ENCODE measurements at regions not wholly inside any gene's neighbourhood (a gene's known extent, or its start where the extent isn't known, plus 50 kb on each side); places are given as distances from the start of the nearest gene placed in this dataset.

GRCh38 chrX:39309721-39310152 is 508.5 kb downstream of the MID1IP1 start:
- Histone ChIP-seq H3K14ac (ENCODE audit: insufficient read depth, low read length) (no peak overlapping the region), H4K8ac (replicated peaks; ENCODE audit: insufficient read length, low read depth, low read length) (no peak overlapping the region), H2BK120ac (ENCODE audit: low read depth, low read length, poor library complexity, severe bottlenecking) (no peak overlapping the region), H2AFZ (ENCODE audit: low read length) (no peak overlapping the region), H3K4ac (ENCODE audit: low read depth, low read length) (no peak overlapping the region), H4K5ac (ENCODE audit: insufficient read length, low read depth, low read length) (no peak overlapping the region), H3K27ac (ENCODE audit: insufficient read length, low read depth, low read length) (no peak overlapping the region), H2AK5ac (ENCODE audit: insufficient read length, low read length) (no peak overlapping the region), H4K91ac (ENCODE audit: insufficient read length, low read depth, low read length) (no peak overlapping the region), H3K23me2 (ENCODE audit: insufficient read length, low read depth, low read length, poor library complexity, severe bottlenecking) (no peaks in the 10 kb centered on the region), H2BK5ac (ENCODE audit: insufficient read length, low read length) (no peak overlapping the region), H3K56ac (ENCODE audit: insufficient read length, low read depth, low read length) (no peak overlapping the region), H2BK15ac (ENCODE audit: low read depth, low read length) (no peak overlapping the region), H3K27me3 (ENCODE audit: insufficient read depth, low read length) (no peaks in the 10 kb centered on the region), H3K18ac (ENCODE audit: insufficient read length, low read depth, low read length) (no peak overlapping the region), H2BK12ac (ENCODE audit: insufficient read length, low read depth, low read length) (no peak overlapping the region), H3K23ac (ENCODE audit: insufficient read length, low read depth, low read length) (no peak overlapping the region), H4K20me1 (ENCODE audit: control insufficient read depth, insufficient read depth, insufficient read length) (no peaks in the 10 kb centered on the region), H3K9me3 (ENCODE audit: control insufficient read depth, low read depth, low read length) (peaks cover 3% of the 10 kb centered on the region), H3K79me1 (ENCODE audit: insufficient read depth, low read depth, low read length, poor library complexity, severe bottlenecking) (no peaks in the 10 kb centered on the region), H3K4me1 (ENCODE audit: insufficient read depth, low read length) (no peaks in the 10 kb centered on the region), H3K4me2 (ENCODE audit: insufficient read depth, insufficient read length, low read length) (no peak overlapping the region), H3K79me2 (ENCODE audit: insufficient read depth, low read length) (0 out of 2 replicates have a peak, but pooled peaks cover 2% of the 10 kb centered on the region), H2BK20ac (ENCODE audit: low read depth, low read length, poor library complexity, severe bottlenecking) (no peak overlapping the region), H3K9ac (ENCODE audit: extremely low read depth, insufficient read length, low read length) (no peak overlapping the region), H3T11ph (ENCODE audit: low read length) (no peak overlapping the region)
- Mint-ChIP-seq H3K4me1 (no peaks in the 10 kb centered on the region), H3K27me3 (ENCODE audit: low read depth) (peaks cover 5% of the 10 kb centered on the region; the same call in 1 of the 2 replicates), H3K4me3 (no peak overlapping the region), H3K27ac (no peak overlapping the region; a peak in 1 of 7 replicates), H3K36me3 (ENCODE audit: insufficient read depth in 1 of 3, low read depth in 3 of 3) (peaks cover 0 to 12% (median 2%) of the 10 kb centered on the region in 3 experiments; a peak in 4 of 7 replicates), H3K9me3 (peaks cover 65 to 87% of the 10 kb centered on the region in 2 experiments)
- no peak for TF ChIP-seq CTCF (conservative IDR thresholded peaks at IDR 0.05)
- DNase-seq, result no peak
- WGBS (ENCODE audit: extremely low coverage, insufficient read length, low lambda C conversion rate), result no CpG with 5 or more reads among the region's 7 CpGs

Measured in H9 (cell line).